Suprapubic skin (tissue), 4 donors: ENCODE measurements at regions not wholly inside any gene's neighbourhood (a gene's known extent, or its start where the extent isn't known, plus 50 kb on each side); places are given as distances from the start of the nearest gene placed in this dataset.

Experiments
- DNase-seq, 2 donors: peaks; one replicate each; pipeline ENCODE4 v3.0.0-alpha.2; 2019; ENCODE audit warnings: low spot score in 2 of 2
- H3K27ac ChIP-seq: fragments of 200-600 bp; sonication (generic); one replicate; pipeline ENCODE4 v1.5.1; 2019
- H3K27me3 ChIP-seq: fragments of 200-600 bp; sonication (generic); one replicate; pipeline ENCODE4 v1.5.1; 2019
- H3K36me3 ChIP-seq: fragments of 200-600 bp; sonication (generic); one replicate; pipeline ENCODE4 v1.5.1; 2019
- H3K4me1 ChIP-seq: fragments of 200-600 bp; sonication (generic); one replicate; pipeline ENCODE4 v1.5.1; 2019
- H3K4me3 ChIP-seq: fragments of 200-600 bp; sonication (generic); one replicate; pipeline ENCODE4 v1.5.1; 2019; ENCODE audit warnings: mild to moderate bottlenecking
- H3K9me3 ChIP-seq: fragments of 200-600 bp; sonication (generic); one replicate; pipeline ENCODE4 v1.5.1; 2019
- EP300 ChIP-seq: sonication (generic); formaldehyde crosslinking; IDR thresholded peaks from one replicate; pipeline ENCODE4 v1.6.1; 2017; ENCODE audit warnings: antibody characterized with exemption
- POLR2A ChIP-seq, 2 donors: fragments of 450-650 bp; IDR thresholded peaks; one replicate each; pipeline ENCODE4 v1.6.1; 2017; ENCODE audit warnings: antibody characterized with exemption in 2 of 2, mild to moderate bottlenecking in 2 of 2, moderate library complexity in 2 of 2
- POLR2AphosphoS5 ChIP-seq, 3 donors: sonication (generic); formaldehyde crosslinking; IDR thresholded peaks; one replicate each; pipeline ENCODE4 v1.6.1; 2017; ENCODE audit warnings: antibody characterized with exemption in 3 of 3
- WGBS: methylation state at CpG from one replicate; pipeline ENCODE4 v1.1.5; 2018; 5-methylcytosine and 5-hydroxymethylcytosine counted together
- TF ChIP-seq, protein P1 (sequence below), 2 donors: fragments of 200-600 bp in 1 of 2; fragments of 450-650 bp in 1 of 2; sonication (generic) in 1 of 2; IDR thresholded peaks; one replicate each; pipeline ENCODE4 v1.5.1; 2016 to 2019; ENCODE audit warnings: antibody characterized with exemption in 2 of 2, mild to moderate bottlenecking in 1 of 2, moderate library complexity in 1 of 2

DNA sequence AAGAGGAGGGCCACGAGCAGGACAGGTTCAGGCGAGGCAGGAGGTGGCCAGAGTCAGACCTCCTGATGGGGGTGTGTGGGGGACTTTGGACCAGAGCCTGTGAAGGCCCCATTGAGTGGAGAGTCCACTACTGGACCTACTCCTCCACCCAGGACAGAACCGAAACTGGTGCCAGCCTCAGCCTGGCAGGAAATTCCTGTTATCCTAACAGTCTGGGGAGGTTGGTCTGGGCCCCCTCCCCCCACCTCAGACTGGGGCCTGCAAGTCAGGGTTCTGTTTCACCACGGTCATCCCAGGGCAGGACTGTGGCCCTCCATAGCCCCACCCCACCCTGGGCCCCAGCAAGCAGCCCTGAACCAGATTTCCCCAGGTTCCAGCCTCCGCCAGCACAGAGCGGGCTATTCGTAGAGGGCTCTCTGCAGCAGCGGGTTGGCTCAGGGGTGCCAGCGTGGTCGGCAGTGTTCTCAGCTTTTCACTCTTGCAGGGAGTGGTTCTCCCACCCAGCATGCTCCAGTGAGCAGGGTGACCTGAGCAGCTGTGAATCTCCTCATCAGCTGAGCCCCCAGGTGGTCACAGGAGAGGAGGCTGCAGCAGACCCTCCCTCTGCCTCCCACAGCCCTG, 217.3 kb downstream of the TBC1D2B start:
- H3K27me3 ChIP-seq = peaks cover 5% of the 10 kb centered on the region
- no peaks in the 10 kb centered on the region for H3K4me1 ChIP-seq
- no peaks in the 10 kb centered on the region for H3K9me3 ChIP-seq
- H3K36me3 ChIP-seq = no peaks in the 10 kb centered on the region
- H3K27ac ChIP-seq = no peak overlapping the region
- no peak overlapping the region for H3K4me3 ChIP-seq
- 95% methylated on average over 8 of the region's 10 CpGs for WGBS
- TF ChIP-seq, protein P1, sequence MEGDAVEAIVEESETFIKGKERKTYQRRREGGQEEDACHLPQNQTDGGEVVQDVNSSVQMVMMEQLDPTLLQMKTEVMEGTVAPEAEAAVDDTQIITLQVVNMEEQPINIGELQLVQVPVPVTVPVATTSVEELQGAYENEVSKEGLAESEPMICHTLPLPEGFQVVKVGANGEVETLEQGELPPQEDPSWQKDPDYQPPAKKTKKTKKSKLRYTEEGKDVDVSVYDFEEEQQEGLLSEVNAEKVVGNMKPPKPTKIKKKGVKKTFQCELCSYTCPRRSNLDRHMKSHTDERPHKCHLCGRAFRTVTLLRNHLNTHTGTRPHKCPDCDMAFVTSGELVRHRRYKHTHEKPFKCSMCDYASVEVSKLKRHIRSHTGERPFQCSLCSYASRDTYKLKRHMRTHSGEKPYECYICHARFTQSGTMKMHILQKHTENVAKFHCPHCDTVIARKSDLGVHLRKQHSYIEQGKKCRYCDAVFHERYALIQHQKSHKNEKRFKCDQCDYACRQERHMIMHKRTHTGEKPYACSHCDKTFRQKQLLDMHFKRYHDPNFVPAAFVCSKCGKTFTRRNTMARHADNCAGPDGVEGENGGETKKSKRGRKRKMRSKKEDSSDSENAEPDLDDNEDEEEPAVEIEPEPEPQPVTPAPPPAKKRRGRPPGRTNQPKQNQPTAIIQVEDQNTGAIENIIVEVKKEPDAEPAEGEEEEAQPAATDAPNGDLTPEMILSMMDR (IDR thresholded peaks at IDR 0.05) = no peak
- no peak for TF ChIP-seq POLR2AphosphoS5 (IDR thresholded peaks at IDR 0.05)
- TF ChIP-seq POLR2A (IDR thresholded peaks at IDR 0.05) = no peak
- TF ChIP-seq EP300 = no peak
- peak; percentile 49 to 67 for DNase-seq

DNA sequence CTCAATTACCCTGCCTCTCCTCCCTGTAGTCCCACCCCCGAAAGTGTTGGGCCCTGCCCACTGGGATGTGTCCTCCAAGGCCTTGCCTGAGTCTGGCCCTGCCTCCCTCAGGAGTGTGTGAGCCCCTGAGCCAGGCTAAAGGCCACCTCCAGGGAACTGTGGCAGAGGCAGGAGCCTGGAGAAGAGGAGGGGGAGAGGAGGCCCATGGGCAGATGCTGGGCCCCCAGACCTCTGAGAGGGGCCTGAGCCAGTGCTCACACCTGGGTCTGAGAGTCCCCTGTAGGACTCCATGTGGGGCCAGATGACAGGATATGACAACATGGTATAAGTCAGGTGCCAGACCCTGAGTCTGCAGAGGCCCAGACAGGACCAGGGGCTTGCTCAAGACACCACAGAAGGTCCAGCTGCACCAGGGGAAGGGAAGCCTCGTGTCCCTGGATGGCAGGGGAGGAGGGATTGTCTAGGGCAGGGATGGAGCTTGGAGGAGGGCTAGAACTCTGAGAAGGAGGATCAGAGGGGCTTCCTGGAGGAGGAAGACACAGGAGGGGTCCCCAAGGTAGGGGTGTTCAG, 217.9 kb downstream of the TBC1D2B start:
- peak; percentile 36 to 52 for DNase-seq

DNA sequence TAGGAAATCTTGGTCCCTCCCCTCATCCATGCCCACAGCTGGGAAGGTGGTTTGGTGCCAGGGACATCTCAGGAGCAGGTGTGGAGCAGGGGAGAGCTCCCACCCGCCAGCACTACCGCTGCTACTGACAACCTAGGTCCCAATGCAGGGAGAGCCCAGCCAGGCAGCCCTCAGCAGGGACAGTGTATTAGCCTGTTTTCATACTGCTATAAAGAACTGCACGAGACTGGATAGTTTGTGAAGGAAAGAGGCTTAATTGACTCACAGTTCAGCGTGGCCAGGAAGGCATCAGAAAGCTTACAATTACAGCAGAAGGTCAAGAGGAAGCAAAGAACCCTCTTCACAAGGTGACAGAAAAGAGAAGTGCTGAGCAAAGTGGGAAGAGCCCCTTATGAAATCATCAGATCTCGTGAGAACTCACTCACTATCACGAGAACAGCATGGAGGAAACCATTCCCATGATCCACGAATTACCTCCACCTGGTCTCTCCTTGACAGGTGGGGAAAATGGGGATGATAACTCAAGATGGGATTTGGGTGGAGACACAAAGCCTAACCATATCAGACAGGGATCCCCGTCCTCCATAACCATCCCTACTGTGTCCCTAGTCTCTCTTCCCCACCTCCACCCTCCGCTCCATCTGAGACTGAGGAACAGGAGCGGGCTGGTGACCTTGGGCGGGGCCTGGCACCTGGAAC, 218.6 kb downstream of the TBC1D2B start:
- H3K27me3 ChIP-seq = peaks cover 10% of the 10 kb centered on the region
- TF ChIP-seq, protein P1 (IDR thresholded peaks at IDR 0.05) = no peak
- no peak for TF ChIP-seq POLR2AphosphoS5 (IDR thresholded peaks at IDR 0.05)
- no peak for TF ChIP-seq EP300
- no peak for TF ChIP-seq POLR2A (IDR thresholded peaks at IDR 0.05)
- H3K36me3 ChIP-seq = no peaks in the 10 kb centered on the region
- H3K4me1 ChIP-seq = no peaks in the 10 kb centered on the region
- DNase-seq = peak; percentile 37 to 45
- H3K27ac ChIP-seq = no peak overlapping the region
- 88% methylated on average over 11 of the region's 11 CpGs for WGBS
- no peaks in the 10 kb centered on the region for H3K9me3 ChIP-seq
- no peak overlapping the region for H3K4me3 ChIP-seq

More for the DNA sequence above, 217.9 kb downstream of the TBC1D2B start:
- no peak overlapping the region for H3K4me3 ChIP-seq
- H3K9me3 ChIP-seq = no peaks in the 10 kb centered on the region
- 78% methylated on average over 2 of the region's 2 CpGs for WGBS
- no peak overlapping the region for H3K27ac ChIP-seq
- H3K27me3 ChIP-seq = peaks cover 5% of the 10 kb centered on the region
- no peak for TF ChIP-seq EP300
- TF ChIP-seq POLR2AphosphoS5 (IDR thresholded peaks at IDR 0.05) = no peak
- TF ChIP-seq POLR2A (IDR thresholded peaks at IDR 0.05) = no peak
- TF ChIP-seq, protein P1 (IDR thresholded peaks at IDR 0.05) = no peak
- no peaks in the 10 kb centered on the region for H3K36me3 ChIP-seq
- no peaks in the 10 kb centered on the region for H3K4me1 ChIP-seq

DNA sequence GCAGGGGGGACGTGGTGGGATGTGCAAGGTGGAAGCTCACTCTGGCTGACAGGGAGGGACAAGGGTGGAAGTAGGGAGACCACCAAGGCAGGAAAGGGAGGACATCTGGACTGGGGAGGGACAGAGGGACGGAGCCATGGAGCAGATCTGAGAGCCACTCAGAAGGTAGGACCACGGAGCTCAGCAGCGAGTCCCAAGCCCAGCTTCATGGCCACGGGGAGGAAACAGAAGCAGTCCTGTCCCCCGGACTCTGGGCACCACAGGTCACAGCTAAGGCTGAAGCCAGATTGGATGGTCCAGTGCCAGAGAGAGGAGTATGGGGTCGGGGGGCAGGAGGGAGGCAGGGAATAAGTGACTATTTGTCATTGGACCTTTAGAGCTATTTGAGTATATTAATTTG, 220.1 kb downstream of the TBC1D2B start:
- Histone ChIP-seq H3K36me3 (no peaks in the 10 kb centered on the region), H3K4me3 (no peak overlapping the region), H3K4me1 (no peaks in the 10 kb centered on the region), H3K9me3 (no peaks in the 10 kb centered on the region), H3K27me3 (peaks cover 23% of the 10 kb centered on the region), H3K27ac (no peak overlapping the region)
- TF ChIP-seq, protein P1 (IDR thresholded peaks at IDR 0.05) = no peak
- no peak for TF ChIP-seq POLR2A (IDR thresholded peaks at IDR 0.05)
- WGBS = 86% methylated on average over 7 of the region's 7 CpGs
- peak in 1 of 2 donors; percentile 45 for DNase-seq

DNA sequence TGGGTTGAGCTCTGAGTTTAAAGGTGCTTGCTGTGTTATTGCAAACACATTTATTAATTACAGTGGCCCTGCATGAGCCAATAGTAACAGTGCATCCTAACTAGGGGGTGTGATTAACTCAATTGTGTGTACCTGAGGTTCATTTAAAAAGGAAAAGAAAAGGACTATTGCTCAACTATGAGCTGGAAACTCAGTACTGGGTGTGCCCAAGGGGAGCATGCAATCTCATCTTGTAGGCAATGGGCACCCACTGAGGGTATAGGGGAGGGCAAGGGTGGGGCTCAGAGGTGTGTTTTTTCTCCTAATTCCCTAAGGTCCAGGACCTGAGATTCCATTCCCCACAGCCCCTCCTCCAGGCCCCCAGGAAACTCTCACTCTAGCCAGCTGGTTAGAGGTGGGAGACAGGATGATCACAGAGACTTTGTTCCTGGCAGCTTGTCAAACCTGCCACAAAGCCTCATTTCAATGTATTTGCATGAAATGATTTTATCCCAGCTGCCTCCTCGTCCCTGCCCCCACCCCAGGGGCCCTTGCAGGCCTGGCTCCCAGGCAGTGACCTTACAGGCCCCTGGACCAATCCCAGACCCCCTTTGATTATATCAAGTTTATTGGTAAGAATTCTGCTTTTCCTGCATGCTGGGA, 220.7 kb downstream of the TBC1D2B start:
- Histone ChIP-seq H3K36me3 (no peaks in the 10 kb centered on the region), H3K4me3 (no peak overlapping the region), H3K27ac (no peak overlapping the region), H3K27me3 (peaks cover 25% of the 10 kb centered on the region), H3K9me3 (no peaks in the 10 kb centered on the region), H3K4me1 (no peaks in the 10 kb centered on the region)
- no peak for DNase-seq
- WGBS = 62% methylated on average over 1 of the region's 1 CpG
- no peak for TF ChIP-seq POLR2A (IDR thresholded peaks at IDR 0.05)
- no peak for TF ChIP-seq POLR2AphosphoS5 (IDR thresholded peaks at IDR 0.05)
- TF ChIP-seq, protein P1 (IDR thresholded peaks at IDR 0.05) = no peak
- TF ChIP-seq EP300 = no peak
